Uterus (tissue), 2 donors: ENCODE measurements at regions not wholly inside any gene's neighbourhood (a gene's known extent, or its start where the extent isn't known, plus 50 kb on each side); places are given as distances from the start of the nearest gene placed in this dataset.

Experiments used
- CTCF ChIP-seq, 4 experiments: fragments of 200-600 bp in 2 of 4; fragments of 450-650 bp in 2 of 4; sonication (generic) in 2 of 4; IDR thresholded peaks; one replicate each; pipeline ENCODE4 v1.5.1; 2016 to 2019; ENCODE audit warnings: antibody characterized with exemption in 4 of 4, mild to moderate bottlenecking in 2 of 4, moderate library complexity in 1 of 4
- POLR2A ChIP-seq, 2 donors: fragments of 450-650 bp; IDR thresholded peaks; one replicate each; pipeline ENCODE4 v1.6.1; 2016; ENCODE audit warnings: antibody characterized with exemption in 2 of 2, mild to moderate bottlenecking in 1 of 2, moderate library complexity in 1 of 2

- TF ChIP-seq CTCF (IDR thresholded peaks at IDR 0.05) (no peak), POLR2A (IDR thresholded peaks at IDR 0.05) (no peak)
Observed at GRCh38 chr15:87228460-87228859, 1028.1 kb downstream of the NTRK3 start.
